ENCODE measurements at regions not wholly inside any gene's neighbourhood (a gene's known extent, or its start where the extent isn't known, plus 50 kb on each side); places are given as distances from the start of the nearest gene placed in this dataset.

DNA sequence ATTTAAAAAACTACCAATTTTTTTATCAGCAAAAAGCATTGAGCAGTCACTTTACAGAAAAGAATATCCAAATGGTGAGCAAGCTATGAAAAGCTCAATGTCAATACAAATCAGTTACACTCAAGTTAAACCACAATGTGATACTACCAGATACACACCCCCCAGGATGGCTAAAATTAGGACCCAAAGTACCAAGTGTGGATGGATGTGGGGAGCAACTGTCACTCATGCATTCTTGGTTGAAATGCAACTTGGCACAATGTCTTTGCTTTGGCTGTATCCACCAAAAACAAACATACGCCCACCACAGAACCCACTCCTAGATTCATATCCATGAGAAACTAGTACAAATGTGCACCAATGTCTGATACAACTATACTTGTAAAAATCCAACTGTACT, 120.0 kb upstream of the IRX1 start:
- no peak for TF ChIP-seq POLR2A (IDR thresholded peaks at IDR 0.05)
- TF ChIP-seq, protein P1, sequence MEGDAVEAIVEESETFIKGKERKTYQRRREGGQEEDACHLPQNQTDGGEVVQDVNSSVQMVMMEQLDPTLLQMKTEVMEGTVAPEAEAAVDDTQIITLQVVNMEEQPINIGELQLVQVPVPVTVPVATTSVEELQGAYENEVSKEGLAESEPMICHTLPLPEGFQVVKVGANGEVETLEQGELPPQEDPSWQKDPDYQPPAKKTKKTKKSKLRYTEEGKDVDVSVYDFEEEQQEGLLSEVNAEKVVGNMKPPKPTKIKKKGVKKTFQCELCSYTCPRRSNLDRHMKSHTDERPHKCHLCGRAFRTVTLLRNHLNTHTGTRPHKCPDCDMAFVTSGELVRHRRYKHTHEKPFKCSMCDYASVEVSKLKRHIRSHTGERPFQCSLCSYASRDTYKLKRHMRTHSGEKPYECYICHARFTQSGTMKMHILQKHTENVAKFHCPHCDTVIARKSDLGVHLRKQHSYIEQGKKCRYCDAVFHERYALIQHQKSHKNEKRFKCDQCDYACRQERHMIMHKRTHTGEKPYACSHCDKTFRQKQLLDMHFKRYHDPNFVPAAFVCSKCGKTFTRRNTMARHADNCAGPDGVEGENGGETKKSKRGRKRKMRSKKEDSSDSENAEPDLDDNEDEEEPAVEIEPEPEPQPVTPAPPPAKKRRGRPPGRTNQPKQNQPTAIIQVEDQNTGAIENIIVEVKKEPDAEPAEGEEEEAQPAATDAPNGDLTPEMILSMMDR (IDR thresholded peaks at IDR 0.05 in 4 of 5, conservative IDR thresholded peaks at IDR 0.05 in 1 of 5), result no peak
